ENCODE measurements at regions not wholly inside any gene's neighbourhood (a gene's known extent, or its start where the extent isn't known, plus 50 kb on each side); places are given as distances from the start of the nearest gene placed in this dataset.
A peak's percentile ranks its signal among the peaks of the same experiment; 100 is the strongest.

DNA sequence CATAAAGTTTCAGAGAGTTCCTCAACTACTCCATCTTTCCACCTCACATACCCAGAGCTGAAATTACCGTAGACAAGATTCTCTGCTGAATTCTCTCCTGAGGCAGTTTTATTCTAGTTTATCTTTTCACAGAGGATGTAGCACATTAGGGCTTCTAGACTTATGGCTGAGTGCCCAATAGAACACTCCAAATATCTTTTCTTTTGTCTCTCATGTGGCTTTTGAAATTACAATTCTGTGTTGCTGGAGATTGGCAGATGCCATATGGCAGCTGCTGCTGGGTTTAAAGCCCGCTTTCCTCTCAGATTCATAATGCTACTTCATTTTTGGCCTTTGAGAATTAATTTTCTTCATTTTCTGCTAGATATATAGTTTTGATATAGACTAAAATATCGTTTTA, 107.6 kb upstream of the BANK1 start:
- Histone ChIP-seq H3K9ac (ENCODE audit: insufficient read depth, low read length) (no peak overlapping the region), H3K4me1 (ENCODE audit: control insufficient read depth, extremely low read depth, insufficient read depth, low read length) (no peaks in the 10 kb centered on the region), H2AFZ (ENCODE audit: low read length) (no peak overlapping the region), H3K4me3 (replicated peaks in 1 of 4; ENCODE audit: control extremely low read depth in 1 of 4, insufficient read depth in 1 of 4, low read depth in 3 of 4, low read length in 4 of 4) (no peak overlapping the region), H3K4me2 (ENCODE audit: extremely low read depth, insufficient read depth, low read length) (no peak overlapping the region), H3K27ac (ENCODE audit: insufficient read depth, low read length) (no peak overlapping the region), H3K79me2 (ENCODE audit: control insufficient read depth, insufficient read depth, low read length) (no peaks in the 10 kb centered on the region), H3K27me3 (ENCODE audit: control insufficient read depth, insufficient read depth, low read length) (no peaks in the 10 kb centered on the region), H3K9me3 (ENCODE audit: control insufficient read depth, insufficient read depth, low read depth, low read length) (no peaks in the 10 kb centered on the region), H3K36me3 (ENCODE audit: control insufficient read depth, insufficient read depth, low read length) (no peaks in the 10 kb centered on the region), H4K20me1 (ENCODE audit: control insufficient read depth, extremely low read depth, insufficient read depth, low read length) (no peaks in the 10 kb centered on the region)
- DNase-seq (ENCODE audit: low read depth in 2 of 2), result no peak
- TF ChIP-seq, protein P1, sequence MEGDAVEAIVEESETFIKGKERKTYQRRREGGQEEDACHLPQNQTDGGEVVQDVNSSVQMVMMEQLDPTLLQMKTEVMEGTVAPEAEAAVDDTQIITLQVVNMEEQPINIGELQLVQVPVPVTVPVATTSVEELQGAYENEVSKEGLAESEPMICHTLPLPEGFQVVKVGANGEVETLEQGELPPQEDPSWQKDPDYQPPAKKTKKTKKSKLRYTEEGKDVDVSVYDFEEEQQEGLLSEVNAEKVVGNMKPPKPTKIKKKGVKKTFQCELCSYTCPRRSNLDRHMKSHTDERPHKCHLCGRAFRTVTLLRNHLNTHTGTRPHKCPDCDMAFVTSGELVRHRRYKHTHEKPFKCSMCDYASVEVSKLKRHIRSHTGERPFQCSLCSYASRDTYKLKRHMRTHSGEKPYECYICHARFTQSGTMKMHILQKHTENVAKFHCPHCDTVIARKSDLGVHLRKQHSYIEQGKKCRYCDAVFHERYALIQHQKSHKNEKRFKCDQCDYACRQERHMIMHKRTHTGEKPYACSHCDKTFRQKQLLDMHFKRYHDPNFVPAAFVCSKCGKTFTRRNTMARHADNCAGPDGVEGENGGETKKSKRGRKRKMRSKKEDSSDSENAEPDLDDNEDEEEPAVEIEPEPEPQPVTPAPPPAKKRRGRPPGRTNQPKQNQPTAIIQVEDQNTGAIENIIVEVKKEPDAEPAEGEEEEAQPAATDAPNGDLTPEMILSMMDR (conservative IDR thresholded peaks at IDR 0.05 in 1 of 2, IDR thresholded peaks at IDR 0.05 in 1 of 2; ENCODE audit: low read depth in 1 of 2, low read length in 2 of 2), result no peak
- TF ChIP-seq EZH2 (IDR thresholded peaks at IDR 0.05; ENCODE audit: low read length, missing control alignments), result no peak

DNA sequence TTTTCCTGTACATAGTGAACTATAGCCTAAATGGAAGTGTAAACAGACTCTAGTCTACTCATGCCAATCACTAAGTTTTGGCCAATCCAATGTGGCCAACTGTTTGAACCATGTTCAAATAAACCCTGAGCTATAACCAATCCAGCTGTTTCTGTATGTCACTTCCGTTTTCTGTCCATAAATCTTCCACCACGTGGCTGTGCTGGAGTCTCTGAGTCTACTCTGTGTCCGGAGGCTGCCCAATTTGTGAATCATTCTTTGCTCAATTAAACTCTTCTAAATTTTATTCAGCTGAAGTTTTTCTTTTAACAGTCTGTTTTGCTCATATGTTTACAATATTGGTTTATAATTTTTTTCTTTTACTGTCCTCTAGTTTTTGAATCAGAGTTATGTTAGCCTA, 112.3 kb upstream of the BANK1 start:
- no peaks in the 10 kb centered on the region for H3K9me3 ChIP-seq (ENCODE audit: control insufficient read depth, insufficient read depth, low read depth, low read length)
- no peak overlapping the region for H3K4me3 ChIP-seq (replicated peaks in 1 of 4; ENCODE audit: control extremely low read depth in 1 of 4, insufficient read depth in 1 of 4, low read depth in 3 of 4, low read length in 4 of 4)
- peak; percentile 17 to 38 for DNase-seq (ENCODE audit: low read depth in 2 of 2)
- TF ChIP-seq, protein P1 (conservative IDR thresholded peaks at IDR 0.05 in 1 of 2, IDR thresholded peaks at IDR 0.05 in 1 of 2; ENCODE audit: low read depth in 1 of 2, low read length in 2 of 2), result no peak
- no peak for TF ChIP-seq EZH2 (IDR thresholded peaks at IDR 0.05; ENCODE audit: low read length, missing control alignments)
- no peaks in the 10 kb centered on the region for H3K36me3 ChIP-seq (ENCODE audit: control insufficient read depth, insufficient read depth, low read length)
- no peak overlapping the region for H2AFZ ChIP-seq (ENCODE audit: low read length)
- no peaks in the 10 kb centered on the region for H3K4me1 ChIP-seq (ENCODE audit: control insufficient read depth, extremely low read depth, insufficient read depth, low read length)
- H3K9ac ChIP-seq (ENCODE audit: insufficient read depth, low read length), result no peak overlapping the region
- H3K4me2 ChIP-seq (ENCODE audit: extremely low read depth, insufficient read depth, low read length), result no peak overlapping the region
- H3K27ac ChIP-seq (ENCODE audit: insufficient read depth, low read length), result no peak overlapping the region
- H3K79me2 ChIP-seq (ENCODE audit: control insufficient read depth, insufficient read depth, low read length), result no peaks in the 10 kb centered on the region
- no peaks in the 10 kb centered on the region for H3K27me3 ChIP-seq (ENCODE audit: control insufficient read depth, insufficient read depth, low read length)
- H4K20me1 ChIP-seq (ENCODE audit: control insufficient read depth, extremely low read depth, insufficient read depth, low read length), result no peaks in the 10 kb centered on the region

DNA sequence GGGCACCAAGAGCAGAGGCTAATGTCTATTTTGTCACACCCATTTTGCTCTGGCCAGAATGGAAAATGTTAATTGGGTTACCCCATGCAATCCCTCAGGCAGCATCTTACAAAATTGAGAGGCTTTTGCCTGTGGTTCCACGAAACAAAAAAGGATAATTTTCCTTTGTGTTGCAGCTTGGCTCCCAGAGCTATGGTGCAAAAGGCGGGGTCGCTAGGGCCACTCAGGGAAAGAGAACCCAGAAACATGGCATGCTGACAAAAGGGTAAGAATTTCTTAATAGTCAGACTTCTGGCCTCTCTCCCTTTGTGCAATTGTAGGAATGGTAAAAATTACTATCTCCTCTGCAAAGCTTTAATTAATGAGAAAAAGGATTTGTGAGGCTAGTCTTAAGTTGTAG, 119.6 kb upstream of the BANK1 start:
- no peaks in the 10 kb centered on the region for H3K79me2 ChIP-seq (ENCODE audit: control insufficient read depth, insufficient read depth, low read length)
- no peak overlapping the region for H2AFZ ChIP-seq (ENCODE audit: low read length)
- DNase-seq (ENCODE audit: low read depth in 2 of 2), result no peak
- no peaks in the 10 kb centered on the region for H3K27me3 ChIP-seq (ENCODE audit: control insufficient read depth, insufficient read depth, low read length)
- TF ChIP-seq EZH2 (IDR thresholded peaks at IDR 0.05; ENCODE audit: low read length, missing control alignments), result no peak
- TF ChIP-seq, protein P1 (conservative IDR thresholded peaks at IDR 0.05 in 1 of 2, IDR thresholded peaks at IDR 0.05 in 1 of 2; ENCODE audit: low read depth in 1 of 2, low read length in 2 of 2), result no peak
- H3K4me2 ChIP-seq (ENCODE audit: extremely low read depth, insufficient read depth, low read length), result no peak overlapping the region
- H3K36me3 ChIP-seq (ENCODE audit: control insufficient read depth, insufficient read depth, low read length), result no peaks in the 10 kb centered on the region
- no peaks in the 10 kb centered on the region for H4K20me1 ChIP-seq (ENCODE audit: control insufficient read depth, extremely low read depth, insufficient read depth, low read length)
- no peak overlapping the region for H3K9ac ChIP-seq (ENCODE audit: insufficient read depth, low read length)
- H3K9me3 ChIP-seq (ENCODE audit: control insufficient read depth, insufficient read depth, low read depth, low read length), result no peaks in the 10 kb centered on the region
- no peaks in the 10 kb centered on the region for H3K4me1 ChIP-seq (ENCODE audit: control insufficient read depth, extremely low read depth, insufficient read depth, low read length)
- no peak overlapping the region for H3K27ac ChIP-seq (ENCODE audit: insufficient read depth, low read length)
- H3K4me3 ChIP-seq (replicated peaks in 1 of 4; ENCODE audit: control extremely low read depth in 1 of 4, insufficient read depth in 1 of 4, low read depth in 3 of 4, low read length in 4 of 4), result no peak overlapping the region
